Myocyte (in vitro differentiated cells): ENCODE measurements at regions not wholly inside any gene's neighbourhood (a gene's known extent, or its start where the extent isn't known, plus 50 kb on each side); places are given as distances from the start of the nearest gene placed in this dataset.

ENCODE experiments used
- DNase-seq: peaks from one replicate; pipeline ENCODE4 v3.0.0-alpha.2; 2012; ENCODE audit warnings: low read depth

- DNase-seq: no peak
Observed at GRCh38 chr3:61311044-61311443, 59.8 kb upstream of the FHIT start.

GRCh38 chr3:61315871-61316270 lies 64.6 kb upstream of the FHIT start:
- DNase-seq: peak; percentile 13

- no peak for DNase-seq
Observed at GRCh38 chr3:61323094-61323493, 71.8 kb upstream of the FHIT start.

GRCh38 chr3:61331929-61332552 lies 80.8 kb upstream of the FHIT start:
- no peak for DNase-seq

GRCh38 chr3:61333192-61333961 lies 82.1 kb upstream of the FHIT start:
- DNase-seq: no peak

GRCh38 chr3:61334783-61335182 lies 83.5 kb upstream of the FHIT start:
- DNase-seq: no peak

- no peak for DNase-seq
Observed at GRCh38 chr3:61340931-61341461, 89.7 kb upstream of the FHIT start.

GRCh38 chr3:61343543-61343942 lies 92.3 kb upstream of the FHIT start:
- DNase-seq: no peak

- no peak for DNase-seq
Observed at GRCh38 chr3:61345020-61345419, 93.8 kb upstream of the FHIT start.

- DNase-seq: no peak
Observed at GRCh38 chr3:61347981-61348380, 96.7 kb upstream of the FHIT start.

GRCh38 chr3:61349717-61350116 lies 98.5 kb upstream of the FHIT start:
- DNase-seq: no peak

- no peak for DNase-seq
Observed at GRCh38 chr3:61350782-61351309, 99.6 kb upstream of the FHIT start.

GRCh38 chr3:61352306-61352705 lies 101.1 kb upstream of the FHIT start:
- DNase-seq: no peak

- no peak for DNase-seq
Observed at GRCh38 chr3:61353382-61353781, 102.1 kb upstream of the FHIT start.

GRCh38 chr3:61354604-61355003 lies 103.4 kb upstream of the FHIT start:
- DNase-seq: no peak

- DNase-seq: no peak
Observed at GRCh38 chr3:61356685-61357084, 105.4 kb upstream of the FHIT start.

GRCh38 chr3:61357902-61358301 lies 106.7 kb upstream of the FHIT start:
- DNase-seq: no peak

GRCh38 chr3:61358364-61358763 lies 107.1 kb upstream of the FHIT start:
- DNase-seq: peak; percentile 28

GRCh38 chr3:61360297-61360965 lies 109.2 kb upstream of the FHIT start:
- no peak for DNase-seq

GRCh38 chr3:61369678-61370077 lies 118.4 kb upstream of the FHIT start:
- DNase-seq: no peak

GRCh38 chr3:61371123-61371522 lies 119.9 kb upstream of the FHIT start:
- DNase-seq: peak; percentile 3

GRCh38 chr3:61372723-61373122 lies 121.5 kb upstream of the FHIT start:
- no peak for DNase-seq
